OCI-LY3 (cell line): ENCODE measurements at regions not wholly inside any gene's neighbourhood (a gene's known extent, or its start where the extent isn't known, plus 50 kb on each side); places are given as distances from the start of the nearest gene placed in this dataset.
"Not testable (repeated sequence)": the region's sequence is repeated elsewhere in the genome, so short reads cannot be mapped to it uniquely, and the experiment has no call there.

Experiments
- H2AFZ ChIP-seq: fragments of 200-600, 300-600 bp; shearing (Covaris generic); 2 replicates; pipeline ENCODE4 v1.6.0; 2014; ENCODE audit warnings: antibody characterized with exemption, low read depth, low read length
- H3K27ac ChIP-seq: fragments of 200-600, 300-600 bp; sonication (generic); 2 replicates; pipeline ENCODE4 v1.5.1; 2014; ENCODE audit warnings: mild to moderate bottlenecking, low read length, moderate library complexity, mixed read lengths
- H3K27me3 ChIP-seq: fragments of 200-600, 300-600 bp; sonication (generic); 2 replicates; pipeline ENCODE4 v1.6.1; 2014; ENCODE audit warnings: low read depth, low read length, mixed read lengths
- H3K36me3 ChIP-seq: fragments of 200-600, 300-600 bp; sonication (generic); replicated peaks from 2 replicates; pipeline ENCODE3; 2014; ENCODE audit warnings: low read depth, low read length, mixed read lengths
- H3K4me1 ChIP-seq: fragments of 300-600, 200-600 bp; sonication (generic); 2 replicates; pipeline ENCODE4 v1.6.1; 2014; ENCODE audit warnings: low read length, mixed read lengths
- H3K4me2 ChIP-seq: fragments of 200-600, 300-600 bp; sonication (generic); 2 replicates; pipeline ENCODE4 v1.6.1; 2014; ENCODE audit warnings: low read length, mixed read lengths
- H3K4me3 ChIP-seq: fragments of 300-600, 200-600 bp; sonication (generic); 2 replicates; pipeline ENCODE4 v1.5.1; 2014; ENCODE audit warnings: antibody characterized with exemption, mild to moderate bottlenecking, low read length, moderate library complexity
- H3K79me2 ChIP-seq: fragments of 300-600, 200-600 bp; shearing (Covaris generic); 2 replicates; pipeline ENCODE4 v1.6.1; 2014; ENCODE audit warnings: mild to moderate bottlenecking, low read length, mixed read lengths
- H3K9ac ChIP-seq: fragments of 300-600, 200-600 bp; shearing (Covaris generic); 2 replicates; pipeline ENCODE4 v1.6.0; 2014; ENCODE audit warnings: mild to moderate bottlenecking, low read length, moderate library complexity
- H3K9me3 ChIP-seq: fragments of 200-600, 300-600 bp; shearing (Covaris generic); 2 replicates; pipeline ENCODE4 v1.6.1; 2014; ENCODE audit warnings: low read length, mixed read lengths; ENCODE audit not compliant: insufficient read depth
- H4K20me1 ChIP-seq: fragments of 200-600, 300-600 bp; sonication (generic); 2 replicates; pipeline ENCODE4 v1.6.1; 2016; ENCODE audit warnings: low read length, mixed read lengths; ENCODE audit not compliant: insufficient read depth
- EZH2phosphoT487 ChIP-seq: fragments of 200-600 bp; shearing (Covaris generic); IDR thresholded peaks from 2 replicates; pipeline ENCODE4 v1.6.1; 2018; ENCODE audit warnings: antibody characterized with exemption, mixed run types, low read depth
- TF ChIP-seq, protein P1 (sequence below): fragments of 200-600, 300-600 bp; sonication (generic); IDR thresholded peaks from 2 replicates; pipeline ENCODE4 v1.5.1; 2014; ENCODE audit warnings: antibody characterized with exemption, low read length, low read depth

DNA sequence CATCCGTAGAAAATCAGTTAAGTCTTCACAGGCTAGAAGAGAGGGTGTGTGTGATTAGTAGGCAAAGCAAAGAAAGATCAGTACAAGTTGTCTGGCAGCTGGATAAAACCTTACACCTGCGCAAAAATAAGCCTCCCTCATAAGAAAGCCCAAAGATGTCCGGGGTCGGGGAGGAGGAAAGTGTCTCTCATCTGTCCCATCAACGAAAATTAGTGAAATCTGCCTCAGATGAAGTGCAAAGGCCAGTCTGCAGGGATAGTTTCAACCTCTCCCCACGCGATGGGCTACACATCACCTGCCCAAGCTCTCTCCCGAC lies 333.9 kb downstream of the SRGAP2C start:
- peaks cover 8% of the 10 kb centered on the region; the same call in 1 of the 2 replicates for H3K9me3 ChIP-seq
- H3K27ac ChIP-seq = peak overlapping the region; percentile 98
- H3K79me2 ChIP-seq = peaks cover 12% of the 10 kb centered on the region
- peak overlapping the region; percentile 88 for H3K9ac ChIP-seq
- H3K27me3 ChIP-seq = no peaks in the 10 kb centered on the region
- no peak overlapping the region; the same call in 1 of the 2 replicates for H2AFZ ChIP-seq
- H4K20me1 ChIP-seq = no peaks in the 10 kb centered on the region
- TF ChIP-seq, protein P1, sequence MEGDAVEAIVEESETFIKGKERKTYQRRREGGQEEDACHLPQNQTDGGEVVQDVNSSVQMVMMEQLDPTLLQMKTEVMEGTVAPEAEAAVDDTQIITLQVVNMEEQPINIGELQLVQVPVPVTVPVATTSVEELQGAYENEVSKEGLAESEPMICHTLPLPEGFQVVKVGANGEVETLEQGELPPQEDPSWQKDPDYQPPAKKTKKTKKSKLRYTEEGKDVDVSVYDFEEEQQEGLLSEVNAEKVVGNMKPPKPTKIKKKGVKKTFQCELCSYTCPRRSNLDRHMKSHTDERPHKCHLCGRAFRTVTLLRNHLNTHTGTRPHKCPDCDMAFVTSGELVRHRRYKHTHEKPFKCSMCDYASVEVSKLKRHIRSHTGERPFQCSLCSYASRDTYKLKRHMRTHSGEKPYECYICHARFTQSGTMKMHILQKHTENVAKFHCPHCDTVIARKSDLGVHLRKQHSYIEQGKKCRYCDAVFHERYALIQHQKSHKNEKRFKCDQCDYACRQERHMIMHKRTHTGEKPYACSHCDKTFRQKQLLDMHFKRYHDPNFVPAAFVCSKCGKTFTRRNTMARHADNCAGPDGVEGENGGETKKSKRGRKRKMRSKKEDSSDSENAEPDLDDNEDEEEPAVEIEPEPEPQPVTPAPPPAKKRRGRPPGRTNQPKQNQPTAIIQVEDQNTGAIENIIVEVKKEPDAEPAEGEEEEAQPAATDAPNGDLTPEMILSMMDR = no peak
- TF ChIP-seq EZH2phosphoT487 = no peak
- peak overlapping the region; percentile 82 for H3K4me3 ChIP-seq
- H3K4me1 ChIP-seq = peaks cover 36% of the 10 kb centered on the region
- H3K36me3 ChIP-seq = no peaks in the 10 kb centered on the region
- H3K4me2 ChIP-seq = peak overlapping the region; percentile 82

DNA sequence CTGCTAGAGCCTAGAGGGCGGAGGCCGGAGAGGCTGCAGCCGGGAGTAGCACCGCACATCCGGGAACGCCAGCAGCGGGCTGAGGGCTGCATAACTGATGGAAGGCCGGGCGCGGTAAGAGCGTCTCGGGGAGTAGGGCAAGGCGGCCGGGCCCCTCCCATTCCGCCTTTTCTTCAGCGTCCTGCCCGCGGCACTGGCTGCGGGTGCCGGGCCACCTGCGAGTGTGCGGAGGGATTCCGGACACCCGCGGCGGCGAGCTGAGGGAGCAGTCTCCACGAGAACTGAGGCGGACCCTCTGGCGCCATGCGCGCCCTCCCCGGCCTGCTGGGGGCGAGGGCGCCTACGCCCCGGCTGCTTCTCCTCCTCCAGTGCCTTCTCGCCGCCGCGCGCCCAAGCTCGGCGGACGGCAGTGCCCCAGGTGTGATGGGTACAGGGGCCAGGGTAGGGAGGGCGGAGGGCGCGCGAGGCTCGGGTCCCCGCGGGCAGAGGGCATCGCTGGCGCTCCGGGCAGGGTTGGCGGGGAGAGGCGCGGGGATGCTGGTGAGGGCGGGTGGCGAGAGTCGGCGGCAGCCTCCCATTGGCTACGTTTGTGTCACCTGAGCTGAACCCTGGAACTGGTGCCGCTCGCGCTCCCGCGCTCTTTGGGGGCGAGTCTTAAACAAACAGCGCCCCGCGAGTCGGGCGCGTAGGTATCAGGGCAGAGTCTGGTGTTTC lies 334.4 kb downstream of the SRGAP2C start:
- no peaks in the 10 kb centered on the region for H3K36me3 ChIP-seq
- peak overlapping the region; percentile 98 for H3K27ac ChIP-seq
- peak overlapping the region; percentile 88 for H3K9ac ChIP-seq
- H4K20me1 ChIP-seq = no peaks in the 10 kb centered on the region
- TF ChIP-seq, protein P1 = peak; percentile 14; the same call in 1 of the 2 replicates
- no peak for TF ChIP-seq EZH2phosphoT487
- H3K4me2 ChIP-seq = peak overlapping the region; percentile 82
- peak overlapping the region; percentile 56 for H2AFZ ChIP-seq
- H3K4me3 ChIP-seq = peak overlapping the region; percentile 82
- peaks cover 3% of the 10 kb centered on the region; the same call in 1 of the 2 replicates for H3K9me3 ChIP-seq
- H3K4me1 ChIP-seq = peaks cover 36% of the 10 kb centered on the region
- H3K27me3 ChIP-seq = no peaks in the 10 kb centered on the region
- peaks cover 12% of the 10 kb centered on the region for H3K79me2 ChIP-seq

DNA sequence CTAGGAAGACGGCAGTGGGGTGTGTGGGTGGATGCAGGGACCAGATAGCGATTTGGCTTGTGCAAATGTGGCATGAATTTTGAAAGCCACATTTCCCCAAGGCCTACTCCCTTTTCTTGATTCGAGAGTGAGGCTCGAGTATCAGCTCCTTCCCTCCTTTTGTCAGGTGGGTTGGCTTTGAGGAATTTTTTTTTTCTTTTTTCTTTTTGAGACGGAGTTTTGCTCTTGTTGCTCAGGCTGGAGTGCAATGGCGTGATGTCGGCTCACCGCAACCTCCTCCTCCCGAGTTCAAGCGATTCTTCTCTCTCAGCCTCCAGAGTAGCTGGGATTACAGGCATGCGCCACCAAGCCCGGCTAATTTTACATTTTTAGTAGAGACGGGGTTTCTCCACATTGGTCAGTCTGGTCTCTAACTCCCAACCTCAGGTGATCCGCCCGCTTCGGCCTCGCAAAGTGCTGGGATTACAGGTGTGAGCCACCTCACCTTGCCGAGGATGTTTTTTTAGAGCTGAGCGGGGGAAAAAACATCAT lies 335.0 kb downstream of the SRGAP2C start:
- peak overlapping the region; percentile 98 for H3K27ac ChIP-seq
- peak overlapping the region; percentile 88 for H3K9ac ChIP-seq

DNA sequence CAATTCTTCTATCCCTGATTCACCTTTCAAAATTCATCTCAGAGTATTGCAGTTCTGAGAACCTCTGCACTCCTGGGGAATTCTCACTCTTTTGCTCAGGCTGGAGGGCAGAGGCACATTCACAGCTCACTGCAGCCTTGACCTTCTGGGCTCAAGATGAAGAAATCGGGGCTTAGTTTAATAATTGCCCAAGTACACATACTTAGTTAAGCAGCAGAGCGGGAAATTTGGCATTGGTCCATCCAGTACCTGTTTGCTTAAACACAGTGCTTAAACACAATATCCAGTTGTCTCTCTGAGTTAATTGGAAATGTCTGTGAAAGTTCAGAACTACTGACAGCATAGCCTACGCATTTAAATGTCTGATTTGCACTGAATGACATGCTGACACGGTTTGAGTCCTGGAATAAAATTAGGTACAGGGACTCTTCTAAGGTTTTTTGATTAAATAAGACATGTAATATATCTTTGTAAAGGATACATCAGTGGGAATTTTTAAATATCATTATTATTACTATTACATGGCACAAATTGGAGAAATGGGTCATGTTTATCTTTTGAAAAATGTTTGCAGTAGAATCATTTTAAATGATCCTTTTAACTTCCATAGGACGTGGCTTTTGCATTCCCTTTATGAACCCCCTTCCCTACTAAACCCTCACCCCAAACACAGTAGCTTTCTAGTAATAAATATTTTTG lies 337.4 kb downstream of the SRGAP2C start:
- Histone ChIP-seq H3K9me3 (no peaks in the 10 kb centered on the region), H3K4me1 (peaks cover 18% of the 10 kb centered on the region), H3K36me3 (no peaks in the 10 kb centered on the region), H4K20me1 (no peaks in the 10 kb centered on the region), H2AFZ (no peak overlapping the region), H3K4me2 (no peak overlapping the region), H3K9ac (no peak overlapping the region), H3K4me3 (no peak overlapping the region), H3K27me3 (no peaks in the 10 kb centered on the region), H3K79me2 (peaks cover 12% of the 10 kb centered on the region), H3K27ac (no peak overlapping the region)
- TF ChIP-seq EZH2phosphoT487 = no peak
- TF ChIP-seq, protein P1 = no peak

More for the DNA sequence above, 335.0 kb downstream of the SRGAP2C start:
- H3K27me3 ChIP-seq, H3K36me3 ChIP-seq, H3K9me3 ChIP-seq, H4K20me1 ChIP-seq: not testable (repeated sequence)
- H3K4me1 ChIP-seq = peaks cover 36% of the 10 kb centered on the region
- peak overlapping the region; percentile 82 for H3K4me2 ChIP-seq
- peak overlapping the region; percentile 56; the same call in 1 of the 2 replicates for H2AFZ ChIP-seq
- peaks cover 12% of the 10 kb centered on the region for H3K79me2 ChIP-seq
- H3K4me3 ChIP-seq = peak overlapping the region; percentile 82

DNA sequence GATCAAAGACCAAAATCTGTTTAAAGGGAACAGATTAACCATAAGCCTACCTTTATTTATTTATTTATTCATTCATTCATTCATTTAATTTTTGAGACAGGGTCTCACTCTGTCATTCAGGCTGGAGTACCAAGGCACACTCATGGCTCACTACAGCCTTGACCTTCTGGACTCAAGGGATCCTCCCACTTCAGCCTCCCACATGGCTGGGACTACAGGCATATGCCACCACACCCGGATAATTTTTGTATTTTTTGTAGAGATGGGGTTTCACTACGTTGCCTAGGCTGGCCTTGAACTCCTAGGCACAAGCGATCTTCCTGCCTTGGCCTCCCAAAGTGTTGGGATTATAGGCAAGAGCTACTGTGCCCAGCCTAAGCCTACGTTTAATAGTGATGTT lies 338.3 kb downstream of the SRGAP2C start:
- H3K4me3 ChIP-seq, H3K4me1 ChIP-seq, H3K36me3 ChIP-seq, H3K27me3 ChIP-seq, H3K4me2 ChIP-seq, H3K79me2 ChIP-seq, H3K9me3 ChIP-seq, H2AFZ ChIP-seq, H3K9ac ChIP-seq, H3K27ac ChIP-seq, H4K20me1 ChIP-seq: not testable (repeated sequence)
